DMS53 treated with DMSO at 0.1 percent for 48 hours (cell line): ENCODE measurements at regions not wholly inside any gene's neighbourhood (a gene's known extent, or its start where the extent isn't known, plus 50 kb on each side); places are given as distances from the start of the nearest gene placed in this dataset.

ENCODE experiments used
- DNase-seq: peaks from one replicate; lab custom pipeline; 2025; ENCODE audit not compliant: unreplicated experiment; lab: John Stamatoyannopoulos, UW

GRCh38 chr18:44467718-44468117, 213.0 kb upstream of the SETBP1 start:
- no peak for DNase-seq

- no peak for DNase-seq
Measured at GRCh38 chr18:44473394-44474066, 207.2 kb upstream of the SETBP1 start.

- DNase-seq = no peak
Measured at GRCh38 chr18:44474067-44474411, 206.6 kb upstream of the SETBP1 start.

GRCh38 chr18:44474591-44474990, 206.1 kb upstream of the SETBP1 start:
- DNase-seq = no peak

- no peak for DNase-seq
Measured at GRCh38 chr18:44482761-44483160, 197.9 kb upstream of the SETBP1 start.

- DNase-seq = no peak
Measured at GRCh38 chr18:44495151-44495550, 185.5 kb upstream of the SETBP1 start.

GRCh38 chr18:44497311-44497710, 183.4 kb upstream of the SETBP1 start:
- no peak for DNase-seq

- DNase-seq = no peak
Measured at GRCh38 chr18:44497757-44498490, 182.8 kb upstream of the SETBP1 start.

- DNase-seq = no peak
Measured at GRCh38 chr18:44500808-44501610, 179.7 kb upstream of the SETBP1 start.

- DNase-seq = no peak
Measured at GRCh38 chr18:44502221-44502620, 178.5 kb upstream of the SETBP1 start.

GRCh38 chr18:44502790-44503189, 177.9 kb upstream of the SETBP1 start:
- DNase-seq = no peak

GRCh38 chr18:44503854-44504253, 176.8 kb upstream of the SETBP1 start:
- DNase-seq = no peak

- DNase-seq = no peak
Measured at GRCh38 chr18:44507729-44508325, 172.9 kb upstream of the SETBP1 start.

GRCh38 chr18:44508474-44508873, 172.2 kb upstream of the SETBP1 start:
- no peak for DNase-seq

GRCh38 chr18:44509048-44509447, 171.6 kb upstream of the SETBP1 start:
- DNase-seq = no peak

- no peak for DNase-seq
Measured at GRCh38 chr18:44510390-44510789, 170.3 kb upstream of the SETBP1 start.

- no peak for DNase-seq
Measured at GRCh38 chr18:44513233-44513632, 167.5 kb upstream of the SETBP1 start.

GRCh38 chr18:44514106-44514505, 166.6 kb upstream of the SETBP1 start:
- DNase-seq = no peak

- no peak for DNase-seq
Measured at GRCh38 chr18:44514766-44515165, 165.9 kb upstream of the SETBP1 start.

GRCh38 chr18:44516450-44516849, 164.2 kb upstream of the SETBP1 start:
- no peak for DNase-seq

- no peak for DNase-seq
Measured at GRCh38 chr18:44517136-44517535, 163.6 kb upstream of the SETBP1 start.
